ENCODE measurements at regions not wholly inside any gene's neighbourhood (a gene's known extent, or its start where the extent isn't known, plus 50 kb on each side); places are given as distances from the start of the nearest gene placed in this dataset.

- TF ChIP-seq CTCF (IDR thresholded peaks at IDR 0.05) (no peak), POLR2AphosphoS5 (IDR thresholded peaks at IDR 0.05) (no peak), POLR2A (IDR thresholded peaks at IDR 0.05) (no peak)
These were observed 1053.5 kb upstream of the FAM98A start for GRCh38 chr2:34652636-34653035.

All from prostate gland (tissue), 2 donors.